GM12872 (cell line): ENCODE measurements at regions not wholly inside any gene's neighbourhood (a gene's known extent, or its start where the extent isn't known, plus 50 kb on each side); places are given as distances from the start of the nearest gene placed in this dataset.

Experiments
- TF ChIP-seq, protein P1 (sequence below): IDR thresholded peaks from 3 replicates; pipeline ENCODE4 v1.5.1; 2011; ENCODE audit warnings: low read depth, mild to moderate bottlenecking, low read length, moderate library complexity; ENCODE audit not compliant: insufficient read depth

DNA sequence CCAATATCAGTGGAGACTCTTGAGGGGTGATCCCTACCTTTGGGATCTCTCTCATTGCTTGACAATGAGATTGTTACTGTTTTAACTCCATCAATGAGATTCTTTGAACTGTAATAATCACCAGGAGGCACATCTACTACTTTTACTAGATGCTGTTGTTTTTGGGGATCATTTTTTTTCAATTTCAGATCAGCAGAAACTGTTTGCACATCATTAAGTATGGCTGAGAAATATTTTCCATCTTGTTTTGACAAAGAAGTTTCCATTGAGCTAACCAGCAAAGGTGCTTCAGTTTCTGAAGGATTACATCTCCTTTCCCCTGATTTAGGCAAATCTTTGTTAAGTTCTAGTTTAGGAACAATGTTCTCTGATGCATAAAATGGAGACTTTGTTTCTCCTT is 54.8 kb upstream of the SLC4A10 start:
- TF ChIP-seq, protein P1, sequence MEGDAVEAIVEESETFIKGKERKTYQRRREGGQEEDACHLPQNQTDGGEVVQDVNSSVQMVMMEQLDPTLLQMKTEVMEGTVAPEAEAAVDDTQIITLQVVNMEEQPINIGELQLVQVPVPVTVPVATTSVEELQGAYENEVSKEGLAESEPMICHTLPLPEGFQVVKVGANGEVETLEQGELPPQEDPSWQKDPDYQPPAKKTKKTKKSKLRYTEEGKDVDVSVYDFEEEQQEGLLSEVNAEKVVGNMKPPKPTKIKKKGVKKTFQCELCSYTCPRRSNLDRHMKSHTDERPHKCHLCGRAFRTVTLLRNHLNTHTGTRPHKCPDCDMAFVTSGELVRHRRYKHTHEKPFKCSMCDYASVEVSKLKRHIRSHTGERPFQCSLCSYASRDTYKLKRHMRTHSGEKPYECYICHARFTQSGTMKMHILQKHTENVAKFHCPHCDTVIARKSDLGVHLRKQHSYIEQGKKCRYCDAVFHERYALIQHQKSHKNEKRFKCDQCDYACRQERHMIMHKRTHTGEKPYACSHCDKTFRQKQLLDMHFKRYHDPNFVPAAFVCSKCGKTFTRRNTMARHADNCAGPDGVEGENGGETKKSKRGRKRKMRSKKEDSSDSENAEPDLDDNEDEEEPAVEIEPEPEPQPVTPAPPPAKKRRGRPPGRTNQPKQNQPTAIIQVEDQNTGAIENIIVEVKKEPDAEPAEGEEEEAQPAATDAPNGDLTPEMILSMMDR = no peak

DNA sequence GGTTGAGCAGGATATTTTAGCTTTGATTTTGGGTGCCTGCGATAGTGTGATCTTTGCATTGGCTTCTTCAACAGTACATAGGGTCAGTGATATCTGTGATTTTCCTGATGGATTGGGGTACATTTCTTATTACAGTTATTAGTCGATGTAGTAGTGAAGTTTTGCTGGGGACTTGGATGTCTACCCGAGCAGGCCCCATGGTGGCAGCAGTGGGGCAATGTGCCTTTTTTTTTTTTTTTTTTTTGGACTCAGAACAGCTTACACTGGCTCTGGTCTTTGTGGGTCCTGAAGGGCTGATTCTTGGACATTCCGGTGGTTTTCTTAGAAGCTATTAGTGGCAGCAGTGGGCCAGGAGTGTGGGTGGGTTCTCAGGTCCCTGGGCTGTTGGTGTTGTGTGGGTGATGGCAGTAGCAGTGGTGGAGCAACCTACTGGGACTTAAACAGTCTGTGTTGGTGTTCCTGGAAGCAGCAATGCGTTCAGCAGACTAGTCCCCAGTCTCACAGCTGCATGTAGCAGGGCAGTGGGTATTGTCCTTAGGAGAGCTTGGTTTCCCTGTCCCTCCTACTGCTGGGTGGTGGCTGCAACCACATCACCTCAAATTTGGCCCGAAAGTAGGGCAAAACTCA is 53.7 kb upstream of the SLC4A10 start:
- TF ChIP-seq, protein P1 = peak; percentile 26; the same call in 1 of the 3 replicates

DNA sequence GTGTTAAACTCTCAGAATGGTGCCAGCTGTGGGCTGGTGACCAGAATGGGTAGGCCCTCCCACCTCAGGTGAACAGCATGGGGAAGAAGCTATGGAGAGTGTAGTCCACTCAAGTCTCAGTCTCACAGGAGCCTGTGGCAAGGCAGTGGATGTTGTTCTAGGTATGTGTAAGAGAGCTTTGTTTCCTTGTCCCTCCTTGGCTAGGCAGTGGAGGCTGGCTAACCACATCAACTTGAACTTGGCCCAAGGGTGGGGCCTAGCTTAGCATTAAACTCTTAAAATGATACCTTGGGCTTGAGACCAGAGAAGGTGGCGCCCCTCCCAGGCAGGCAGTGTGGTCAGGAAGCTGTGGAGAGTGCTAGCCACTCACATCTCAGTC is 53.2 kb upstream of the SLC4A10 start:
- TF ChIP-seq, protein P1 = no peak
